CD4-positive, CD25-positive, alpha-beta regulatory T cell (primary cell): ENCODE measurements at regions not wholly inside any gene's neighbourhood (a gene's known extent, or its start where the extent isn't known, plus 50 kb on each side); places are given as distances from the start of the nearest gene placed in this dataset.

Experiments
- ATAC-seq, 2 donors: fragments of 150-1000 bp; cut with Tn5 transposase; one replicate each; pipeline ENCODE4 v1.10.0; 2021; ENCODE audit warnings: low read depth in 2 of 2, moderate number of reproducible peaks in 2 of 2, moderate library complexity in 1 of 2
- DNase-seq, 3 donors: peaks; one replicate each; pipeline versions ENCODE4 v3.0.0 to v3.0.0-alpha.2; 2012 to 2022; ENCODE audit warnings: mixed read lengths in 1 of 3
- H3K27ac ChIP-seq: one replicate; pipeline ENCODE4 v1.7.0; 2013; ENCODE audit warnings: mild to moderate bottlenecking, low read length; ENCODE audit not compliant: insufficient read depth, poor library complexity, severe bottlenecking
- H3K27me3 ChIP-seq: one replicate; pipeline ENCODE4 v1.7.0; 2013; ENCODE audit warnings: low read length; ENCODE audit not compliant: control insufficient read depth, insufficient read depth
- H3K36me3 ChIP-seq: one replicate; pipeline ENCODE4 v1.7.0; 2013; ENCODE audit warnings: mild to moderate bottlenecking, low read length, moderate library complexity; ENCODE audit not compliant: control insufficient read depth, insufficient read depth
- H3K4me1 ChIP-seq: 2 replicates; pipeline ENCODE4 v1.7.0; 2013; ENCODE audit warnings: mild to moderate bottlenecking, low read length; ENCODE audit not compliant: insufficient read depth, control insufficient read depth, poor library complexity, severe bottlenecking
- H3K4me3 ChIP-seq: one replicate; pipeline ENCODE4 v1.7.0; 2013; ENCODE audit warnings: low read depth, mild to moderate bottlenecking, low read length, moderate library complexity
- H3K9me3 ChIP-seq, 2 experiments: 1 replicate in 1 of 2; 2 replicates in 1 of 2; pipeline ENCODE4 v1.7.0; 2013; ENCODE audit warnings: low read length in 2 of 2, mild to moderate bottlenecking in 1 of 2, moderate library complexity in 1 of 2; ENCODE audit not compliant: control insufficient read depth in 2 of 2
- H3K27ac Mint-ChIP-seq, 3 donors: one replicate each; pipeline ENCODE4 v1.8.0; 2020 to 2022; ENCODE audit warnings: mild to moderate bottlenecking in 3 of 3, mixed read lengths in 3 of 3, moderate library complexity in 2 of 3
- H3K27me3 Mint-ChIP-seq: one replicate; pipeline ENCODE4 v1.8.0; 2022; ENCODE audit warnings: mild to moderate bottlenecking, mixed read lengths
- H3K36me3 Mint-ChIP-seq: one replicate; pipeline ENCODE4 v1.8.0; 2020; ENCODE audit warnings: mixed read lengths
- H3K4me1 Mint-ChIP-seq, 4 donors: one replicate each; pipeline ENCODE4 v1.8.0; 2020 to 2022; ENCODE audit warnings: mixed read lengths in 4 of 4, mild to moderate bottlenecking in 1 of 4
- H3K4me3 Mint-ChIP-seq, 4 donors: one replicate each; pipeline ENCODE4 v1.8.0; 2020 to 2022; ENCODE audit warnings: mild to moderate bottlenecking in 4 of 4, mixed read lengths in 4 of 4, moderate library complexity in 3 of 4
- H3K9me3 Mint-ChIP-seq, 7 donors: one replicate each; pipeline ENCODE4 v1.8.0; 2020 to 2022; ENCODE audit warnings: mixed read lengths in 7 of 7, mild to moderate bottlenecking in 3 of 7, moderate library complexity in 2 of 7

DNA sequence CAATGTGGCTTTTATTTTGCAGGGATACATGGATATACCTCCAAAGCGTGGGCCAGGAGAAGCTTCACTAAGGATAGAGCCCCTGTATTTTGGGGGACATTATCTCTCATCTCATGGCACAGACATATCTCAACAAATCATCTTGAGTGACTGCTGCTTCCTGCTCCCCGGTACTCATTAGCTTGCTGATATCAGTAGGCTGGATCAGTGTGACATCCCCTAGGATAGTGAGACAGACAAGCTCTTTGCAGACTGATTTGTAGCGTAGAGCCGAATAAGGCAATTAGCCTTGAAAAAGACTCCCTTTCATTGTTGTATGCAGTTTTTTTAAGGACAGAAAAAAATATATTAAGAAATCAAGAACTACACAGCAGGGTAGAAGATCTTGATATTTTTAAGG is 237.7 kb upstream of the CDH9 start:
- Histone ChIP-seq H3K27me3 (no peaks in the 10 kb centered on the region), H3K36me3 (no peaks in the 10 kb centered on the region), H3K9me3 (peaks cover 2 to 4% of the 10 kb centered on the region in 2 experiments), H3K4me1 (no peaks in the 10 kb centered on the region), H3K4me3 (no peak overlapping the region), H3K27ac (no peak overlapping the region)
- H3K27ac Mint-ChIP-seq = no peak overlapping the region
- ATAC-seq = no peak
- no peak for DNase-seq
- H3K36me3 Mint-ChIP-seq = no peaks in the 10 kb centered on the region
- H3K4me3 Mint-ChIP-seq = no peak overlapping the region
- H3K9me3 Mint-ChIP-seq = peaks cover 3 to 29% (median 8%) of the 10 kb centered on the region in 7 donors
- H3K27me3 Mint-ChIP-seq = no peaks in the 10 kb centered on the region
- H3K4me1 Mint-ChIP-seq = no peaks in the 10 kb centered on the region

DNA sequence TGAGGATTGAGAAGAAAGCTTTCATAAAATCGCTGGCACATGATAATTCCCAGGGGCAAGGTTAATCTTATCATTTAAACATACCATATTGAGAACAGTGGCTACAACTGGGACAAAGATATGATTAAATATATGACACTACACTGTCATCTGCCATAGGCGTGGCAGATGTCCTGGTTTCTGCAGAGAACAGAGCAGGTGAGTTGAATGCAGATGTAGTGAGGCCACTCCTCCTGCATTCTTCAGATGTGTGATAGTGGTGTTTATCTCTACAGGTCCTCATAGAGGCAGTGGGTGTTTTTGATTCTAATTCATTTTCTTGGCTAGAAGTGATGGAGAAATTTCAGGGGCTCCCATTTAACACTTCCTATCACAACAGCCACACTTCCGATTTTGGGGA is 237.0 kb upstream of the CDH9 start:
- H3K9me3 ChIP-seq = peaks cover 2 to 4% of the 10 kb centered on the region in 2 experiments
- no peak overlapping the region for H3K27ac ChIP-seq
- H3K36me3 Mint-ChIP-seq = no peaks in the 10 kb centered on the region
- no peak overlapping the region for H3K27ac Mint-ChIP-seq
- H3K36me3 ChIP-seq = no peaks in the 10 kb centered on the region
- no peaks in the 10 kb centered on the region for H3K4me1 ChIP-seq
- no peak for ATAC-seq
- H3K4me1 Mint-ChIP-seq = no peaks in the 10 kb centered on the region
- H3K27me3 Mint-ChIP-seq = no peaks in the 10 kb centered on the region
- DNase-seq = no peak
- H3K9me3 Mint-ChIP-seq = peaks cover 3 to 27% (median 7%) of the 10 kb centered on the region in 7 donors
- no peak overlapping the region for H3K4me3 ChIP-seq
- H3K27me3 ChIP-seq = no peaks in the 10 kb centered on the region
- no peak overlapping the region for H3K4me3 Mint-ChIP-seq

DNA sequence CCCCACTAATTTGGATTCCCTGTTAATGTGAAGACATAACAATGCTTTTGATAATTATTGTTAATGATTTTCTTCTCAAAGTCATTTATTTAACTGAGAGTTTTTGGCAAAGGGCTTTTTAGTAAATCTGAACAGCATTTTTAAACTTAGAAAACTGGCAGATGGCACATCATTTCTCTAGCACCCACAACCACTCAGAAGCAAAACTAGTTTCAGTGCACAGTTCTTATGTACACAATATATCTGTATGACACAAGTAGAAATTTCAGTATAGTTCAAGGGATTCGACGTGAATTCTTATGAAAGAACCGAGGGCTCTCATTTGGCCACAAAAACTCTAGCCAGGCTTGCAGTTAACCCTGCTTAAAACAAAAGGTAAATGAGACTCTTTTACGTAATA is 231.4 kb upstream of the CDH9 start:
- Histone ChIP-seq H3K36me3 (no peaks in the 10 kb centered on the region), H3K27ac (no peak overlapping the region), H3K4me1 (no peaks in the 10 kb centered on the region), H3K4me3 (no peak overlapping the region), H3K27me3 (no peaks in the 10 kb centered on the region), H3K9me3 (peaks cover 0 to 13% of the 10 kb centered on the region in 2 experiments)
- no peaks in the 10 kb centered on the region for H3K36me3 Mint-ChIP-seq
- H3K4me1 Mint-ChIP-seq = no peaks in the 10 kb centered on the region
- ATAC-seq (no peak), DNase-seq (no peak)
- H3K4me3 Mint-ChIP-seq = no peak overlapping the region
- H3K27me3 Mint-ChIP-seq = no peaks in the 10 kb centered on the region
- peaks cover 4 to 25% (median 7%) of the 10 kb centered on the region in 7 donors for H3K9me3 Mint-ChIP-seq
- no peak overlapping the region for H3K27ac Mint-ChIP-seq

DNA sequence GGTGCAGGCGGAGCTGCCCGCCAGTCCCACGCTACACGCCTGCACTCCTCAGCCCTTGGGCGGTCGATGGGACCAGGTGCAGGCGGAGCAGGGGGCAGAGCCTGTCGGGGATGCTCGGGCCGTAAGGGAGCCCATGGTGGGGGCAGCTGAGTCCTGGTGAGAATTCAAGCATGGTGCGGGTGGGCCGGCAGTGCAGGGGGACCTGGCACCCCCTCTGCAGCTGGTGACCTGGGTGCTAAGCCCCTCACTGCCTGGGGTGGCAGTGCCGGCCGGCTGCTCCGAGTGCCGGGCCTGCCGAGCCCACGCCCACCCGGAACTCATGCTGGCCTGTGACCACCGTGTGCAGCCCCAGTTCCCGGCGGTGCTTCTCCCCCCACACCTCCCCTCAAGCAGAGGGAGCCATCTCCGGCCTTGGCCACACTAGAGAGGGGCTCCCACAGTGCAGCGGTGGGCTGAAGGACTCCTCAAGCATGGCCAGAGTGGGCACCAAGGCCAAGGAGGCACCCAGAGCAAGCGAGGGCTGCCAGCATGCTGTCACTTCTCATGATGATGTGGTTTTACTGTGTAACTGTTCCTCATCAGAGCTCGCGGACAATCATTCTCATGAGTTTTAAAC is 228.9 kb upstream of the CDH9 start:
- H3K36me3 ChIP-seq = no peaks in the 10 kb centered on the region
- ATAC-seq = no peak
- Mint-ChIP-seq H3K36me3 (no peaks in the 10 kb centered on the region), H3K4me1 (no peaks in the 10 kb centered on the region), H3K9me3 (peaks cover 0 to 16% (median 11%) of the 10 kb centered on the region in 7 donors), H3K4me3 (no peak overlapping the region), H3K27ac (no peak overlapping the region), H3K27me3 (no peaks in the 10 kb centered on the region)
- no peak overlapping the region for H3K27ac ChIP-seq
- H3K27me3 ChIP-seq = no peaks in the 10 kb centered on the region
- no peak for DNase-seq
- H3K4me1 ChIP-seq = no peaks in the 10 kb centered on the region
- no peak overlapping the region for H3K4me3 ChIP-seq
- peaks cover 0 to 28% of the 10 kb centered on the region in 2 experiments for H3K9me3 ChIP-seq

DNA sequence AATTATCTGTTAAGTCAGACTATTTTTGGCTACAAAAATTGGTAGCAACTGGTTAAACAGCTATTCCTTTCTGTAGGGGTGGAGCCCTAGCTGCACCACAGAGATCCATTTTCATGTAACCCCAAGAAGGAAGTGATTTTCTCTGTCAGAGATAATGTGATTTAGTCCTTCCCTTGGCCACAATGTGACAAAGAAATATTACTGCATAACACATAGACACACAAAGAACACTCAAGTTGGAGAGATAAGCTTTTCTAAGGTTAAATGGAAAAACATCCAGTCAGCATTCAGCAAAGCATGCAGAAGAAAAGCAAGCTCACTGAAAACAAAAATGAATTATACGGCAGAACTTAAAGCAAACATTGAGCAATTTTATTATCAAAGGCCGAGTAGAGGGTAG is 227.8 kb upstream of the CDH9 start:
- H3K4me3 ChIP-seq = no peak overlapping the region

DNA sequence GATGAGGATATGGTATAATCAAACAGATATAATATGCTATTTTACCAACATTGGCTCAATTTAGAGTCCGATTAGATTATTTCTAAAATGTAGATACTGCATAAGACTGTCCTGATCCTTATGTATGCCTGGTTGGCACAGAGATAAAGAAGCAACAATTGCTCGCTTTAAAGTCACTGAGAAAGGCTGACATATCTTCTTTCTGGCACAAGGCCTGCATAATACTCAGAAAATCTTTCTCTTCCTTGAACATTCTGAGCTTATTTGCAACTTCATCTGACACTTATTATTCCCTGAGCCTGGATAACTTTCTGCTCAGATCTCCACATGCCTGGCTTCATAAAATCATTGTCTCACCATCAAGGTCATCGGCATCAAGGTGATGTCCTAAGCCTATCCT is 219.3 kb upstream of the CDH9 start:
- Mint-ChIP-seq H3K4me1 (no peaks in the 10 kb centered on the region), H3K36me3 (no peaks in the 10 kb centered on the region), H3K27ac (no peak overlapping the region), H3K27me3 (no peaks in the 10 kb centered on the region), H3K4me3 (no peak overlapping the region), H3K9me3 (peaks cover 1 to 18% (median 9%) of the 10 kb centered on the region in 7 donors)
- no peaks in the 10 kb centered on the region for H3K27me3 ChIP-seq
- no peak for ATAC-seq
- no peaks in the 10 kb centered on the region for H3K4me1 ChIP-seq
- H3K27ac ChIP-seq = no peak overlapping the region
- no peak for DNase-seq
- no peaks in the 10 kb centered on the region for H3K36me3 ChIP-seq
- no peak overlapping the region for H3K4me3 ChIP-seq
- H3K9me3 ChIP-seq = no peaks in the 10 kb centered on the region

More for the DNA sequence above, 227.8 kb upstream of the CDH9 start:
- no peaks in the 10 kb centered on the region for H3K36me3 Mint-ChIP-seq
- no peaks in the 10 kb centered on the region for H3K27me3 ChIP-seq
- ATAC-seq (no peak), DNase-seq (no peak)
- no peaks in the 10 kb centered on the region for H3K4me1 Mint-ChIP-seq
- H3K4me1 ChIP-seq = no peaks in the 10 kb centered on the region
- no peaks in the 10 kb centered on the region for H3K27me3 Mint-ChIP-seq
- H3K36me3 ChIP-seq = no peaks in the 10 kb centered on the region
- H3K27ac Mint-ChIP-seq = no peak overlapping the region
- peaks cover 0 to 28% of the 10 kb centered on the region in 2 experiments for H3K9me3 ChIP-seq
- H3K9me3 Mint-ChIP-seq = peaks cover 0 to 16% (median 12%) of the 10 kb centered on the region in 7 donors
- H3K4me3 Mint-ChIP-seq = no peak overlapping the region
- H3K27ac ChIP-seq = no peak overlapping the region

DNA sequence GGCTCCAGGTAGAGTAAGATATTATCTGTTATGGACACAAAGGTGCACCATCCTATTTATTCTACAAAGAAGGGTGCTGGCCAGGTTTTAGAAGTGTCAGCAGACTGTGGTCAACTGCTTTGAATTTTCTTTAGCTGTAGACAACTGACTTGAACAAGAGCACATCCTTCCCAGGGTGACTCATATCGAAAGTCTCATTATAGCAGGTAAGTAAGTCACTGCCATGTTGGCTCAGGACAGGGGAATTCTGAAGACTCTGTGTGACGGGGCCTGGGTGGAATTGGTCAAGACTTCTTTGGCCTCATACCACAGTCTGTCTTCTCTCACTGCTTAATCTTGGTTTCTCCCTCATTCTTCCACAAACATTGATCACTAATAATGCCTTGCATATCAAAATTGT is 214.5 kb upstream of the CDH9 start:
- no peak overlapping the region for H3K27ac Mint-ChIP-seq
- H3K4me1 Mint-ChIP-seq = no peaks in the 10 kb centered on the region
- H3K27me3 ChIP-seq = no peaks in the 10 kb centered on the region
- no peak overlapping the region for H3K27ac ChIP-seq
- H3K9me3 ChIP-seq = peaks cover 0 to 2% of the 10 kb centered on the region in 2 experiments
- H3K36me3 ChIP-seq = no peaks in the 10 kb centered on the region
- ATAC-seq = no peak
- H3K9me3 Mint-ChIP-seq = peaks cover 0 to 11% (median 6%) of the 10 kb centered on the region in 7 donors
- H3K36me3 Mint-ChIP-seq = no peaks in the 10 kb centered on the region
- DNase-seq = no peak
- H3K27me3 Mint-ChIP-seq = no peaks in the 10 kb centered on the region
- no peaks in the 10 kb centered on the region for H3K4me1 ChIP-seq
- H3K4me3 Mint-ChIP-seq = no peak overlapping the region
- no peak overlapping the region for H3K4me3 ChIP-seq

DNA sequence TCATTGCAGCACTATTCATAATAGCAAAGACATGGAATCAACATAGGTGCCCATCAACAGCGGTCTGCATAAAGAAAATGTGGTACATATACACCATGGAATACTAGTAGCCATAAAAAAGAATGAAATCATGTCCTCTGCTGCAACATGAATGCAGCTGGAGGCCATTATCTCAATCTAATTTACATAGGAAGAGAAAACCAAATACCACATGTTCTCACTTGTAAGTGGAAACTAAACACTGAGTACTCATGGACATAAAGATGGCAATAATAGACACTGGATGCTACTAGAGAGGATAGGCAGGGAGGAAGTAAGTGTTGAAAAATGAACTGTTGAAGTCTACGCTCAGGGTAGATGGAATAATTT is 203.9 kb upstream of the CDH9 start:
- Histone ChIP-seq H3K4me1 (no peaks in the 10 kb centered on the region), H3K4me3 (no peak overlapping the region), H3K27ac (no peak overlapping the region), H3K27me3 (no peaks in the 10 kb centered on the region), H3K9me3 (no peaks in the 10 kb centered on the region), H3K36me3 (no peaks in the 10 kb centered on the region)
- H3K27me3 Mint-ChIP-seq = no peaks in the 10 kb centered on the region
- no peak for ATAC-seq
- no peaks in the 10 kb centered on the region for H3K36me3 Mint-ChIP-seq
- no peak overlapping the region for H3K4me3 Mint-ChIP-seq
- no peaks in the 10 kb centered on the region for H3K4me1 Mint-ChIP-seq
- no peak overlapping the region for H3K27ac Mint-ChIP-seq
- DNase-seq = no peak
- H3K9me3 Mint-ChIP-seq = peaks cover 2 to 23% (median 7%) of the 10 kb centered on the region in 7 donors
